SK-N-SH treated with all-trans-retinoic acid at 6 μM for 48 hours (cell line): ENCODE measurements at regions not wholly inside any gene's neighbourhood (a gene's known extent, or its start where the extent isn't known, plus 50 kb on each side); places are given as distances from the start of the nearest gene placed in this dataset.

Experiments used
- ARNTL ChIP-seq: fragments of 450-650 bp; formaldehyde crosslinking; IDR thresholded peaks from 2 replicates; pipeline ENCODE4 v1.5.0; 2020; ENCODE audit warnings: low read depth, mild to moderate bottlenecking, moderate library complexity, borderline replicate concordance
- CSDC2 ChIP-seq: fragments of 250-450 bp; sonication (Bioruptor Pico); IDR thresholded peaks from 2 replicates; pipeline ENCODE4 v1.5.0; 2020; ENCODE audit warnings: mild to moderate bottlenecking, moderate library complexity
- ISL1 ChIP-seq: fragments of 250-450 bp; sonication (Bioruptor Pico); IDR thresholded peaks from 2 replicates; pipeline ENCODE4 v2.1.2; 2022; ENCODE audit warnings: mild to moderate bottlenecking, moderate library complexity
- PATZ1 ChIP-seq: fragments of 250-450 bp; sonication (Bioruptor Pico); IDR thresholded peaks from 2 replicates; pipeline ENCODE4 v1.8.0; 2020; ENCODE audit warnings: mild to moderate bottlenecking, moderate library complexity, borderline replicate concordance
- SNAI2 ChIP-seq: fragments of 250-450 bp; sonication (Bioruptor Pico); IDR thresholded peaks from 2 replicates; pipeline ENCODE4 v1.5.0; 2020; ENCODE audit warnings: mild to moderate bottlenecking, moderate library complexity
- TCF4 ChIP-seq: fragments of 250-450 bp; sonication (Bioruptor Pico); IDR thresholded peaks from 2 replicates; pipeline ENCODE4 v1.8.0; 2021; ENCODE audit warnings: mild to moderate bottlenecking, moderate library complexity, borderline replicate concordance
- ZC3H10 ChIP-seq: fragments of 250-450 bp; sonication (Bioruptor Pico); IDR thresholded peaks from 2 replicates; pipeline ENCODE4 v1.5.1; 2021; ENCODE audit warnings: mild to moderate bottlenecking, moderate library complexity
- ZFP3 ChIP-seq: fragments of 250-450 bp; sonication (Bioruptor Pico); IDR thresholded peaks from 2 replicates; pipeline ENCODE4 v1.5.0; 2020; ENCODE audit warnings: mild to moderate bottlenecking, moderate library complexity
- ZNF565 ChIP-seq: fragments of 450-650 bp; formaldehyde crosslinking; conservative IDR thresholded peaks from 2 replicates; pipeline ENCODE4 v1.5.0; 2020; ENCODE audit warnings: low read depth, mild to moderate bottlenecking, moderate library complexity
- ZNF70 ChIP-seq: fragments of 450-650 bp; formaldehyde crosslinking; IDR thresholded peaks from 2 replicates; pipeline ENCODE4 v1.5.0; 2020; ENCODE audit warnings: mild to moderate bottlenecking, moderate library complexity
- ZNF8 ChIP-seq: fragments of 450-650 bp; formaldehyde crosslinking; IDR thresholded peaks from 2 replicates; pipeline ENCODE4 v1.5.0; 2020; ENCODE audit warnings: mild to moderate bottlenecking, moderate library complexity
- TF ChIP-seq, protein P1 (sequence below): fragments of 250-450 bp; sonication (Bioruptor Pico); IDR thresholded peaks from 2 replicates; pipeline ENCODE4 v1.5.1; 2020; ENCODE audit warnings: low read depth, mild to moderate bottlenecking, moderate library complexity

- TF ChIP-seq ARNTL (CRISPR knock-in tag) (no peak), CSDC2 (CRISPR knock-in tag) (no peak), TCF4 (CRISPR knock-in tag) (no peak), ZNF70 (no peak), ZNF8 (CRISPR knock-in tag) (no peak), ZNF565 (CRISPR knock-in tag) (no peak), SNAI2 (no peak), ZC3H10 (CRISPR knock-in tag) (no peak), ISL1 (CRISPR knock-in tag) (no peak), PATZ1 (no peak), ZFP3 (CRISPR knock-in tag) (no peak; the same call in 1 of the 2 replicates)
- TF ChIP-seq, protein P1, sequence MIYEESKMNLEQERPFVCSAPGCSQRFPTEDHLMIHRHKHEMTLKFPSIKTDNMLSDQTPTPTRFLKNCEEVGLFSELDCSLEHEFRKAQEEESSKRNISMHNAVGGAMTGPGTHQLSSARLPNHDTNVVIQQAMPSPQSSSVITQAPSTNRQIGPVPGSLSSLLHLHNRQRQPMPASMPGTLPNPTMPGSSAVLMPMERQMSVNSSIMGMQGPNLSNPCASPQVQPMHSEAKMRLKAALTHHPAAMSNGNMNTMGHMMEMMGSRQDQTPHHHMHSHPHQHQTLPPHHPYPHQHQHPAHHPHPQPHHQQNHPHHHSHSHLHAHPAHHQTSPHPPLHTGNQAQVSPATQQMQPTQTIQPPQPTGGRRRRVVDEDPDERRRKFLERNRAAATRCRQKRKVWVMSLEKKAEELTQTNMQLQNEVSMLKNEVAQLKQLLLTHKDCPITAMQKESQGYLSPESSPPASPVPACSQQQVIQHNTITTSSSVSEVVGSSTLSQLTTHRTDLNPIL (CRISPR knock-in tag), result no peak
Measured at GRCh38 chr2:118667964-118668363, 179.5 kb downstream of the EN1 start.
